ENCODE measurements at regions not wholly inside any gene's neighbourhood (a gene's known extent, or its start where the extent isn't known, plus 50 kb on each side); places are given as distances from the start of the nearest gene placed in this dataset.

DNA sequence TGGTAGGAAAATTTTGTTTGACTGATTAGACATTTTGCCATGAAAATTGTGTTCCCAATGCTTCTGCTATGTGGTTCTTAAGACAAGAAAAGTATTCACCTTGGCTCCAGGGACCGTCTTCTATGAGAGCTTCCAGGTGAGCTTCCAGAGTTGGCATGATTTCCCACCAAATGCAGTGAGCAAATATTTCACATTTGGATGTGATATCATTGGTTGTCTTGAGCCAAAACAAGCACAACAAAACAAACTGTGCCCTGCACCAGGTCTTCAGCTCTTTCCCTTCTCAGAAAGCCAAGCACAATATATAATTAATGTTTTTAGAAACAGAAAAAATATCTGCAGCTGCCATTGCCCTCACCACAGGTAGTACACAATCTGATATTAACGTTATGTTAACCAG is 1009.0 kb downstream of the PLA2G4A start:
- ATAC-seq (ENCODE audit: low FRiP score) (no peak), DNase-seq (ENCODE audit: low spot score) (no peak)
- TF ChIP-seq, protein P1, sequence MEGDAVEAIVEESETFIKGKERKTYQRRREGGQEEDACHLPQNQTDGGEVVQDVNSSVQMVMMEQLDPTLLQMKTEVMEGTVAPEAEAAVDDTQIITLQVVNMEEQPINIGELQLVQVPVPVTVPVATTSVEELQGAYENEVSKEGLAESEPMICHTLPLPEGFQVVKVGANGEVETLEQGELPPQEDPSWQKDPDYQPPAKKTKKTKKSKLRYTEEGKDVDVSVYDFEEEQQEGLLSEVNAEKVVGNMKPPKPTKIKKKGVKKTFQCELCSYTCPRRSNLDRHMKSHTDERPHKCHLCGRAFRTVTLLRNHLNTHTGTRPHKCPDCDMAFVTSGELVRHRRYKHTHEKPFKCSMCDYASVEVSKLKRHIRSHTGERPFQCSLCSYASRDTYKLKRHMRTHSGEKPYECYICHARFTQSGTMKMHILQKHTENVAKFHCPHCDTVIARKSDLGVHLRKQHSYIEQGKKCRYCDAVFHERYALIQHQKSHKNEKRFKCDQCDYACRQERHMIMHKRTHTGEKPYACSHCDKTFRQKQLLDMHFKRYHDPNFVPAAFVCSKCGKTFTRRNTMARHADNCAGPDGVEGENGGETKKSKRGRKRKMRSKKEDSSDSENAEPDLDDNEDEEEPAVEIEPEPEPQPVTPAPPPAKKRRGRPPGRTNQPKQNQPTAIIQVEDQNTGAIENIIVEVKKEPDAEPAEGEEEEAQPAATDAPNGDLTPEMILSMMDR (IDR thresholded peaks at IDR 0.05): no peak

DNA sequence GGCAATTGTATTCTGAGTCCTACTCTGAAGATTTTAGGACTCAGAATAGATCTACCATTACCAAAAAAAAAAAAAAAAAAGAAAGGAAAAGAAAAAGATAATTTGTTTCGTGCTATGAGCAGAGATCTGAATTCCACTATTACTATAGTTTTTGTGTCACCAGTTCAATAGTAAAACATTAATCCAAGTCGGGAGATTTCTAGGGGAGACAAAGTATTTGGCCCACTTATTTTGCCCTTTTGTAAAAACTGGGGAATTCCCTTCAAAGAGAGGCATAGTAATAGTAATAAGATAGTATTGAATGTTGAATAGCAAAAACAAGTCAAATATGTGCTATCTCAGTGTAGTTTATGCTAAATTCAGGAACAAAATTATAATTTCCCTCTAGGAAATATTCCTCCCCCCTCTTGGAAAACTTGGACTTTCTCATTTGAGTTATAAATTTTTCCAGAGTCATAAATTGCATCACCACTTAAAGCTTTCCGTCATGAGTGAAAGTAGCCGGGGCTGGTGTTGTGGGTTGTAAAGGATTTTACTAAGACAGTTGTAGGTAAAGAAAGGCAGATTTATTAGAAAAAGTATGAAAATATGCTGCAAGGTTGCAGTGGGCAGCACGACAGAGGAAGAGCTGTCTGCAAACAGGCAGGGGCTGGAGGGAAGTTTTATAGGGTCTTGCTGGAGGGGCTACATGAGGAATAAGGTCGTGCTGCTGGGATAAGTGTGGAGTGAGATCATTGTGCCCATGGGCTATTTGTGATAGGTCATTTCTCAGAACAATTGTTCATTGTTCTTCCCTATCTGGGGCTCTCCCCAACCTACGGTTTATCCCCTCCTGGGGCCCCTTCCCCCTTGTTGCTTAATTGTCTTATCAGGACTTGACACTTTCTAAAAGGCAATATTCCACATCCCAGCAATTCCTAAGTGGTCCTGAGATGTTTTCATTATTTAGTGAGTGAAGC is 1009.9 kb downstream of the PLA2G4A start:
- no peak for ATAC-seq (ENCODE audit: low FRiP score)
- DNase-seq (ENCODE audit: low spot score): no peak
- TF ChIP-seq, protein P1 (IDR thresholded peaks at IDR 0.05): no peak

DNA sequence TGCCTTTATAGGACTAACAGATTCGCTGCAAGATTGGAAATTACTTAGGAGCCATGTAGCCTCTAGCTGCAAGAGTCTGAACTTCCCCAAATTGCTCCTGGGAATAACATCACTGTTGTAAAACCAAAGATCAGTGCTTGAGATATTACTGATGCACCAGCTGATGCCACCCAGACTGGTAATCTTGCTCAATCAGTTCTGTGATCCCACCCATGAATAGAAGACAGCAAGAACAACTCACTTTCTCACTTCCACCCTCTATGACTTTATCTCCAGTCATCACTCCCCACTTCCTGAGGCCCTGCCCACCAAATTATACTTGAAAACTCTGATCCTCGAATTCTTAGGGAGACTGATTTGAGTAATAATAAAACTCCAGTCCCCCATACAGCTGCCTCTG is 1011.1 kb downstream of the PLA2G4A start:
- TF ChIP-seq, protein P1 (IDR thresholded peaks at IDR 0.05): no peak
- no peak for DNase-seq (ENCODE audit: low spot score)
- ATAC-seq (ENCODE audit: low FRiP score): no peak

DNA sequence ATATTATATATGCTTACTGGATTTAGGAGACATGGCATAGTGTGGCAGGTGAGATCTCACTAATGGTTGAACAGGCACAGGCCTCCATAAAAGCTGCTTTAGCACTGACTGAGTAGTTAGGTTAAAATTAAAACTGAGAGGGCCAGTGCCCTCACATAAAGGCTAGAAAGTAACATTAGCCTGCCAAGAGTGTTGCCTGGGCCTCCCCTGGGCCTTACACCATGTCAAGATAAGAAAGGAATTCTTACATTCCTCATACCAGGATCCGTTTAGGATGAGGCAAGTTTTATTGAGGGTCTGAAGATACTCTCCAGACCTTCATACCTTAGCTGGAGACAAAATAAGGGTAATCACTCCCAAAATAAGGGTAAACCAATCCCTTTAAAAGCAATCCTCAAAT is 1011.8 kb downstream of the PLA2G4A start:
- TF ChIP-seq, protein P1 (IDR thresholded peaks at IDR 0.05): no peak
- ATAC-seq (ENCODE audit: low FRiP score) (peak; percentile 71), DNase-seq (ENCODE audit: low spot score) (no peak)

DNA sequence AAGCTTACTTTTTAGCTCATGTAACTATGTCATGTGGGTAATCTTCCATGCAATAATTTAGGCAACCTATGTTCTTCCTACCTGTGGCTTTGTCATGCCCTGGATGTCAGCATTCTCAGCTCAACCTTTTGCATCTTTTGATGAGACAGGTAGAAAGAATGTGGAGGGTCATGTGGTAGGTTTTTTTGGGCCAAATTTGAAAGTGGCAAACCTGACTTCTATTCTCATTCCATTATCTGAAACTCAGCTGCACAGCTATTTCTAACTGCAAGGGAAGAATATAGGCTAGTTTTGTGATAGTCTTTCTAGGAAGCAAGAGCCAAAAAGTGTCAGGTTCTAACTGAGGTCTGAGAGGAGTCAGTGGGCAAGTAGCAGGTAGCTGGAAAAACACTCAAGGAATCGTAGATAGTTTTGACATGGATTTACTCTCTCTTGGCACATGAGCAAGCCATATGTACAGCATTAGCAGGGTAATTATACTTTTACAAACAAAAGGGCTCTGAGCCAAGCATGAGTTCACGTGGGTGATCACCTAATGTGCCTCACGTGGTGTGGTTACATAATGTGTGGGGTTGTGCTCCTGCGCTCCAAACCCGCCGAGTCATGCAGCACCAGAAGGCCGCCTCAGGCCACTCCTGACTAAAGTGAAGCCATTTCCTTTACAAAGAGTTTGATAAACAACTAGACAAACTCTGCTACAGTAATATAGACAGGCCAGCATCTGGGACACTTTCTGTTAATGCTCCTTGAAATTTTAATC is 1013.8 kb downstream of the PLA2G4A start:
- no peak for ATAC-seq (ENCODE audit: low FRiP score)
- no peak for DNase-seq (ENCODE audit: low spot score)
- TF ChIP-seq, protein P1 (IDR thresholded peaks at IDR 0.05): no peak

DNA sequence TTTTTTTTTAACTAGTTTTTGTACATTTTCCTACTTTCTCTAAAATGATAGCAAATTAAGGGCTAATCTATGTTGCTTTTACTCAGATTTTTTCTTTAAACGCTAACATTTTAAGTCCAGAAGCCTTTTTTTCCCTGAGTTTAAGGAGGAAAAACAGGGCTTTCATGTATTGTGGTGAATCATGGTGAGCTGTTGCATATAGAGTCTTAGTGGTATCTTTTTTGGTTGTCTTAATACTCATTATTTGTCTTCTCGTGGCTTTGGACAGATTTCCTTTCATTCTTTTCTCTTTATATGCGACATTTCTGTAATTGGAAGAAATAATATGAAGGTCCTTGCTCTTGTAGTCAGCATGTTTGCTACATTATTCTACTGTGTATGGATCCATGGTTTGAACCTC is 1015.6 kb downstream of the PLA2G4A start:
- TF ChIP-seq, protein P1 (IDR thresholded peaks at IDR 0.05): no peak
- no peak for ATAC-seq (ENCODE audit: low FRiP score)
- DNase-seq (ENCODE audit: low spot score): no peak

Data from omental fat pad (tissue), 3 donors.